Transverse colon (tissue), 4 donors: ENCODE measurements at regions not wholly inside any gene's neighbourhood (a gene's known extent, or its start where the extent isn't known, plus 50 kb on each side); places are given as distances from the start of the nearest gene placed in this dataset.

ENCODE experiments used
- DNase-seq: peaks from one replicate; pipeline ENCODE4 v3.0.0-alpha.2; 2019
- H3K27ac ChIP-seq, 4 donors: fragments of 200-600 bp; sonication (generic); 2 replicates each; pipeline ENCODE4 v1.5.1; 2016 to 2018; ENCODE audit warnings: inconsistent platforms in 4 of 4
- H3K27me3 ChIP-seq: fragments of 200-600 bp; sonication (generic); 2 replicates; pipeline ENCODE4 v1.5.1; 2017; ENCODE audit warnings: inconsistent platforms
- H3K36me3 ChIP-seq, 4 donors: fragments of 200-600 bp; sonication (generic); 2 replicates each; pipeline ENCODE4 v1.5.1; 2017 to 2019; ENCODE audit warnings: inconsistent platforms in 4 of 4
- H3K4me1 ChIP-seq, 4 donors: fragments of 200-600 bp; sonication (generic); 2 replicates each; pipeline ENCODE4 v1.5.1; 2017 to 2020; ENCODE audit warnings: inconsistent platforms in 4 of 4
- H3K4me3 ChIP-seq, 4 donors: fragments of 200-600 bp; sonication (generic); 1 replicate in 1 of 4; 2 replicates in 3 of 4; pipeline versions ENCODE4 v1.5.1 to v1.6.1; 2017 to 2019; ENCODE audit warnings: inconsistent platforms in 4 of 4
- H3K9me3 ChIP-seq, 2 donors: fragments of 200-600 bp; sonication (generic); 2 replicates each; pipeline ENCODE4 v1.5.1; 2017 to 2019; ENCODE audit warnings: inconsistent platforms in 2 of 2
- CTCF ChIP-seq, 5 experiments: fragments of 200-600 bp in 3 of 5; fragments of 450-650 bp in 2 of 5; sonication (generic) in 3 of 5; IDR thresholded peaks; 1 replicate in 2 of 5; 2 replicates in 3 of 5; pipeline ENCODE4 v1.5.1; 2016 to 2017; ENCODE audit warnings: antibody characterized with exemption in 5 of 5, inconsistent platforms in 3 of 5, mild to moderate bottlenecking in 2 of 5, moderate library complexity in 1 of 5
- EP300 ChIP-seq: sonication (generic); formaldehyde crosslinking; IDR thresholded peaks from one replicate; pipeline ENCODE4 v1.6.1; 2017; ENCODE audit warnings: antibody characterized with exemption, low read depth
- POLR2A ChIP-seq: fragments of 450-650 bp; IDR thresholded peaks from one replicate; pipeline ENCODE4 v1.6.1; 2016; ENCODE audit warnings: antibody characterized with exemption, mild to moderate bottlenecking, moderate library complexity
- POLR2AphosphoS5 ChIP-seq, 3 donors: sonication (generic); formaldehyde crosslinking; IDR thresholded peaks; one replicate each; pipeline ENCODE4 v1.6.1; 2016; ENCODE audit warnings: antibody characterized with exemption in 3 of 3
- WGBS, 2 donors: methylation state at CpG; one replicate each; pipeline ENCODE4 v1.1.5; 2018; ENCODE audit warnings: low coverage in 1 of 2; 5-methylcytosine and 5-hydroxymethylcytosine counted together
- in situ Hi-C, 4 donors: fragments of 200-750 bp; cut with MboI; loops; one replicate each; pipeline versions ENCODE4 v1.15.0 to v1.15.1; 2017; ENCODE audit warnings: low sequenced_read_pairs in 3 of 4, low pct_ligation_motif_present in 1 of 4, low pct_unique_long_range_greater_than_20kb in 1 of 4
- intact Hi-C: fragments of 100-400 bp; cut with DNase I; formaldehyde crosslinking; loops from one replicate; pipeline ENCODE4 v1.15.1; 2023; ENCODE audit warnings: low total_unique reads

GRCh38 chr13:39134574-39134973 is 96.3 kb downstream of the NHLRC3 start:
- WGBS, 2 donors: 54 to 88% methylated on average over 5 of the region's 5 CpGs
- intact Hi-C loops (no loop called here), in situ Hi-C loops (no loop called here)
- Histone ChIP-seq H3K4me3 (no peak overlapping the region), H3K27ac (no peak overlapping the region), H3K27me3 (no peaks in the 10 kb centered on the region), H3K9me3 (no peaks in the 10 kb centered on the region), H3K4me1 (no peaks in the 10 kb centered on the region), H3K36me3 (no peaks in the 10 kb centered on the region)
- TF ChIP-seq POLR2A (no peak), CTCF (IDR thresholded peaks at IDR 0.05) (no peak), POLR2AphosphoS5 (IDR thresholded peaks at IDR 0.05) (no peak), EP300 (no peak)
- no peak for DNase-seq

- H3K27ac ChIP-seq: no peak overlapping the region
- in situ Hi-C loops (loop anchor here (10.0 kb wide), 1 partner anchor 470 kb away; no protein-coding TSS in a partner anchor), intact Hi-C loops (loop anchor here (5.0 kb wide), 1 partner anchor 473 kb away; no protein-coding TSS in a partner anchor)
- H3K4me3 ChIP-seq: no peak overlapping the region
- H3K27me3 ChIP-seq: peaks cover 8% of the 10 kb centered on the region
- H3K4me1 ChIP-seq: no peaks in the 10 kb centered on the region
- no peak for TF ChIP-seq POLR2AphosphoS5 (IDR thresholded peaks at IDR 0.05)
- TF ChIP-seq EP300: no peak
- no peak for TF ChIP-seq POLR2A
- no peak for TF ChIP-seq CTCF (IDR thresholded peaks at IDR 0.05)
- WGBS, 2 donors: 38 to 43% methylated on average over 2 of the region's 2 CpGs
- H3K36me3 ChIP-seq: no peaks in the 10 kb centered on the region
- no peaks in the 10 kb centered on the region for H3K9me3 ChIP-seq
- no peak for DNase-seq
These were observed 106.1 kb downstream of the NHLRC3 start for GRCh38 chr13:39144391-39144790.

GRCh38 chr13:39144941-39145533 is 106.8 kb downstream of the NHLRC3 start:
- Histone ChIP-seq H3K9me3 (no peaks in the 10 kb centered on the region), H3K4me1 (no peaks in the 10 kb centered on the region), H3K36me3 (no peaks in the 10 kb centered on the region), H3K27me3 (peaks cover 8% of the 10 kb centered on the region), H3K4me3 (no peak overlapping the region), H3K27ac (no peak overlapping the region)
- 20 to 22% methylated on average over 3 to 8 of the region's 8 CpGs for WGBS, 2 donors
- in situ Hi-C loops (loop anchor here (10.0 kb wide), 1 partner anchor 470 kb away; no protein-coding TSS in a partner anchor), intact Hi-C loops (loop anchor here (5.0 kb wide), 1 partner anchor 472 kb away; no protein-coding TSS in a partner anchor)
- no peak for TF ChIP-seq POLR2AphosphoS5 (IDR thresholded peaks at IDR 0.05)
- peak; percentile 51 to 62 (median 56) for TF ChIP-seq CTCF (IDR thresholded peaks at IDR 0.05)
- peak; percentile 33 for DNase-seq

GRCh38 chr13:39148513-39148961 is 110.3 kb downstream of the NHLRC3 start:
- Histone ChIP-seq H3K36me3 (no peaks in the 10 kb centered on the region), H3K9me3 (no peaks in the 10 kb centered on the region), H3K4me3 (no peak overlapping the region), H3K4me1 (no peaks in the 10 kb centered on the region), H3K27me3 (peaks cover 8% of the 10 kb centered on the region), H3K27ac (no peak overlapping the region)
- intact Hi-C loops: no loop called here
- in situ Hi-C loops: loop anchor here (10.0 kb wide), 1 partner anchor 466 kb away; no protein-coding TSS in a partner anchor
- 68% methylated on average over 2 to 5 of the region's 5 CpGs for WGBS, 2 donors
- TF ChIP-seq POLR2A: no peak
- peak in 2 of 3 donors; percentile 35 to 40 for TF ChIP-seq POLR2AphosphoS5 (IDR thresholded peaks at IDR 0.05)
- no peak for TF ChIP-seq CTCF (IDR thresholded peaks at IDR 0.05)
- DNase-seq: no peak
